ENCODE measurements at regions not wholly inside any gene's neighbourhood (a gene's known extent, or its start where the extent isn't known, plus 50 kb on each side); places are given as distances from the start of the nearest gene placed in this dataset.
"Not testable (repeated sequence)": the region's sequence is repeated elsewhere in the genome, so short reads cannot be mapped to it uniquely, and the experiment has no call there.

GRCh38 chrX:45571453-45571852 lies 370.8 kb upstream of the DIPK2B start:
- no peak for DNase-seq (ENCODE audit: low read depth)

DNA sequence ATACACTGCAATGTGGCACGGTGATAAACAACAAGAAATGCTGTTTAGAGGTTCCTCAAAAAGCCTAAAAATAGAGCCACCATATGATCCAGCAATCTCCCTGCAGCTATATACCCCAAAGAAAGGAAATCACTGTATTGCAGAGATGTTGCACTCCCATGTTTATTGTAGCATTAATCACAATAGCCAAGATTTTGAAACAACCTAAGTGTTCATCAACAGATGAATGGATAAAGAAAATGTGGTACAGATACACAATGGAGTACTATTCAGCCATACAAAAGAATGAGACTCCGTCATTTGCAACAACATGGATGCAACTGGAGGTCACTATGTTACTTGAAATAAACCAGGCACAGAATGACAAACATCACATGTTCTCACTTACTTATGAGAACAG lies 365.8 kb upstream of the DIPK2B start:
- no peak for DNase-seq (ENCODE audit: low read depth)

GRCh38 chrX:45557387-45557786 lies 356.7 kb upstream of the DIPK2B start:
- DNase-seq (ENCODE audit: low read depth): no peak

GRCh38 chrX:45554736-45555135 lies 354.1 kb upstream of the DIPK2B start:
- no peak for DNase-seq (ENCODE audit: low read depth)

DNA sequence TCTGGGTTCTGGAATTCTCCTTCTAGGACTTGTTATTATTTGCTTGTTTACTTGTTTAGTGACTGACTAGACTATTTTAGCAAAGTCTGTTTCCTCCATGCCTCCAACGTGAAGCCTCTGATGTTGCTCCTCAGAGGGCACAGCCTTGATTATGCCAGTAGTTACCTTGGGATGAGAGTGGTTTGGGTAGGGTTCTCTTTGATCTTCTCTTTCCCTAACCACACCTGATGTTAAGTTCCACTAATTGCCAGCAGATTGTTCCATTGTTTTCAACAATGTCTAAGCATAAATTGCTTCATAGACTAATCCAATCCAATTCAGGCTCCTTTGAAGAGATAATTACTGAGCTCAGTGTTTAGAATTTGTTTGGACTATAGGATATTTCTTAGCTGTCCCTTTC lies 352.7 kb upstream of the DIPK2B start:
- no peak for DNase-seq (ENCODE audit: low read depth)

DNA sequence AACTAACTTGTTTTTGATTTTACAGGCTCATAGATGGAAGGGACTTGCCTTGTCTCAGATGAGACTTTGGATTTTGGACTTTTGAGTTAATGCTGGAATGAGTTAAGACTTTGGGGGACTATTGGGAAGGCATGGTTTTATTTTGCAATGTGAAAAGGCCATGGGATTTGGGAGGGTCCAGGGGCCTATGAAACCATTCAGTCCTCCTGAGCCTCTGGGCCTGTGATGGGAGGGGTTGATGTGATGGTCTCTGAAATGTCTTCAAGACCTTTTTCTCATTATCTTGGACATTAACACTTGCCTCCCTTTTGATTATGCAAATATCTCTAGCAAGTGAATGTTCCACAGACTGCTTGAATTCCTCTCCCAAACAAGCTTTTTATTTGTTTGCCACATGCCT lies 346.0 kb upstream of the DIPK2B start:
- DNase-seq (ENCODE audit: low read depth): not testable (repeated sequence)

- DNase-seq (ENCODE audit: low read depth): no peak
These were observed 339.5 kb upstream of the DIPK2B start for GRCh38 chrX:45540181-45540580.

DNA sequence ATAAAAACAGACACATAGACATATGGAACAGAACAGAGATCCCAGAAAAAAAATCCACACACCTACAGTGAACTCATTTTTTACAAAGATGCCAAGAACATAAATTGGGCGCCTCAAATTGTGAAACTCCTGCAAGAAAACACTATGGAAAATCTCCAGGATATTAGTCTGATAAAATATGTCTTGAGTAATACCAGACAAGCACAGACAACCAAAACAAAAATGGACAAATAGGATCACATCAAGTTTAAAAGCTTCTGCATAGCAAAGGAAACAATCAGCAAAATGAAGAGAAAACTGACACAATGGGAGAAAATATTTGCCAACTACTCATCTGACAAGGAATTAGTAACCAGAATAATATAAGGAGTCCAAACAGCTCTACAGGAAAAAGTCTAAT lies 337.3 kb upstream of the DIPK2B start:
- DNase-seq (ENCODE audit: low read depth): no peak

DNA sequence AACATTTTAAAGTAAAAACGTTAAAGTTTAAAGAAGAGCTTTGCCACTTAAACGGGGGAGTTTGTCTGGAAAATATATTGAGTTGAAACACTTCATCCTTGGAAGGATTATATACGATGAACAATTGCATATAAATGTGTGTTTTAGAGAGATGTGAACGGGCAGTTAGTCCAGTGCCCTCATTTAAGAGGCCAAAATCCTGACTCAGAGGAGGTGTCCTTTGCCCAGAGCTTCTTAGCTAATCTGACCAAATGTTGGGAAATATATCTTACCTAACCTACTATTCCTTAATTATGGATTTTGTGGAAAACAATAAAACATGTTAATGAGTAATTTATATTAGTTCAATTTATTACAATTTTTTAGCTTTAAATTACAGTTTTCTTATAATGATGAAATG lies 327.2 kb upstream of the DIPK2B start:
- no peak for DNase-seq (ENCODE audit: low read depth)

DNA sequence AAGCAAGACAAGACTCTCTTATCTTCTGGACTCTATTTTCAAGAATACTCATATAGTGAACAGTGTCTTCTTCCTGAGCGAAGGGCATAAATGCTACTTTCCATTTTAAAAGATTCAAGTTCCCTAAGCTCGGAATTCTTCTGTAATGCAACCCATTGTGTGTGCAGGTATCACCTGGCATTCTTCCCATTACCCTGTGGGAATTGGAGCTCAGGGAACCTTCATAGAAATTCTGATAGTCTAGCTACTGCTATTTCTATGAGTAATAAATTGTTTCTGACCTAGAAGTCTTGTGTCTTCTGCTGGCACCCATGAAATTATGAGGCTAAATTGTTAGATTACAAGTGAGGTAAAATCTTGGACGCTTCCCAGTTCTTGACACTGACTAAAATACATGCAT lies 324.1 kb upstream of the DIPK2B start:
- no peak for DNase-seq (ENCODE audit: low read depth)

- no peak for DNase-seq (ENCODE audit: low read depth)
These were observed 323.6 kb upstream of the DIPK2B start for GRCh38 chrX:45524296-45524695.

DNA sequence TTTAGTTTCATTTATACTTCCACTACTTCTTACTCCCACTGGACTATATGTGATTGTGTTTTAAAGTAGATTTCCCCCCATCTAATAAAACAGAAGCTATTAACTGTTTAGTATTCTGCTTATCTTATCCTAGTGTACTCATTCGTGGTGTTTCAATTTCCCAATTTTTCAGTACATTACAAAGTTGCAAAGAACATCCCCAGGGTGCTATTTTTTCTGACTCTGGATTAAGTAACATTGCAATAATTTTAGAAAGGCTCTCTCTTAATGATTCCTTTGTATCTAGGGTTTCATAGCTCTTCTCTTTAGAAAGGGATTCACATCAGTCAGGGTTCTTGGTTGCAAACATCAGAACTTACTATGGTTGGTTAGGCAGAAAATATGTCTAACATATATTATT lies 317.9 kb upstream of the DIPK2B start:
- no peak for DNase-seq (ENCODE audit: low read depth)

- no peak for DNase-seq (ENCODE audit: low read depth)
These were observed 316.7 kb upstream of the DIPK2B start for GRCh38 chrX:45517090-45517973.

GRCh38 chrX:45515262-45516215 lies 314.9 kb upstream of the DIPK2B start:
- DNase-seq (ENCODE audit: low read depth): no peak

DNA sequence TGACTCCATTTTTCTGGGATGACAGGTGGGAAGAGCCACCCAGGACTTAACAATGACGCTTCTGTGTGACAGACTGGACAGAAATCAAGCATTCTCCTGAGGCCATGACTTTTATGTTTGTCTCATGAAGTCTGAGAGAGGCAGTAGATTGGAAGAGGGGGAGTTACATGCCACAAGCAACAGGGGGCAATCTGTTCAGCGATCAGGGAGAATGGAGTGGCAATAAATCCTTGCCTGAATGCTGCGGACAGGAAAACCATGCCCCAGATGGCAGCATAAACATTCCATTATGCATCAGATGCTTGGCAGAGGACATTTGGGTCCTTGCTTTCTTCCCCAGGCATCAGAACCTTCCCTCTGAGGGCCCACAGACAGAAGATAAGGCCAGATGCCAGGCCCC lies 312.4 kb upstream of the DIPK2B start:
- no peak for DNase-seq (ENCODE audit: low read depth)

GRCh38 chrX:45508454-45508853 lies 307.8 kb upstream of the DIPK2B start:
- DNase-seq (ENCODE audit: low read depth): no peak

- DNase-seq (ENCODE audit: low read depth): no peak
These were observed 305.6 kb upstream of the DIPK2B start for GRCh38 chrX:45506149-45506730.

DNA sequence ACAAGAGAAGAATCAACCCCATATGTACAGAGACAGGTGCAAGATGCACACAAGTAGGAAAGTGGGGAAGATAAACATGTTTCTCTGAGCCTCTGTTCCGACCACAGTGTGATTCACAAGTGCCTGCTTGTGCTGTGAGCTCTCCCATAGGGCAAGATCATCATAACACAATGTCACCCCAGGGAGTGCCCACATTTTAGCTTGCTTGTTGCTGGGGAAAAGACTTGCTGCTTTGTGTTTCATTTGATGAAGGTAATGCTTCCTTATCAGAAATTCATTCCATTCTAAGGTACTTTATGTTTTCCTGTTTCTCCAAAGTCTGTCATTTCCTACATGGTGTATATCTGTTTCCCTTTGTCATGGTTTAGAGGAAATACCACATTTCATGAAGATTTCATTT lies 304.5 kb upstream of the DIPK2B start:
- no peak for DNase-seq (ENCODE audit: low read depth)

DNA sequence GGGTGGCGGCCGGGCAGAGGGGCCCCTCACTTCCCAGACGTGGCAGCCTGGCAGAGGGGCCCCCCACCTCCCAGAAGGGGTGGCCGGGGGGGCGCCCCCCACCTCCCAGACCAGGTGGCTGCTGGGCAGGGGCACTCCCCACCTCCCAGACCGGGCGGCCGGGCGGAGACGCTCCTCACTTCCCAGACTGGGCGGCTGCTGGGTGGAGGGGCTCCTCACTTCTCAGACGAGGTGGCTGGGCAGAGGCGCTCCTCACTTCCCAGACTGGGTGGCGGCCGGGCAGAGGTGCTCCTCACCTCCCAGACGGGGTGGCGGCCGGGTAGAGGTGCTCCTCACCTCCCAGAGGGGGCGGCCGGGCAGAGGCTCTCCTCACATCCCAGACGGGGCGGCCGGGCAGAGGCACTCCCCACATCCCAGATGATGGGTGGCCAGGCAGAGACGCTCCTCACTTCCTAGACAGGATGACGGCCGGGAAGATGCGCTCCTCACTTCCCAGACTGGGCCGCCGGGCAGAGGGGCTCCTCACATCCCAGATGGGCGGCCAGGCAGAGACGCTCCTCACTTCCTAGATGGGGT lies 303.2 kb upstream of the DIPK2B start:
- not testable (repeated sequence) for DNase-seq (ENCODE audit: low read depth)

- no peak for DNase-seq (ENCODE audit: low read depth)
These were observed 301.7 kb upstream of the DIPK2B start for GRCh38 chrX:45502396-45502795.

DNA sequence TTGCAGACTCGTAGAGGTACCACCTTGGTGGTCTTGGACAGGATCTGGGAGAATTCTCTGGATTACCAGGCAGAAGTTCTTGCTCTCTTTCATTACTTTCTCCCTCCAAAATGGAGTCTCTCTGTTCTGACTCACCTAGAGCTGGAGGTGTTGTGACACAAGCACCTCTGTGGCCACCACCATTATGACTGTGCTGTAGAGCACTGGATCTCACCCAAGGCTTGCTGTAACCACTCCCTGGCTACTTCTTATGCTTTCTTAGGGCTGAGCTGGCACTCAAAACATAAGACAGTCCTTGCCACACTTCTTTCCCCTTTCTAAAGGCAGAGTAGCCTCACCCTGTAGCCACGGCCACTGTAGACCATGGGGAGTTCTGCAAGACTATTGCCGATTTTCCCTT lies 296.6 kb upstream of the DIPK2B start:
- DNase-seq (ENCODE audit: low read depth): no peak

DNA sequence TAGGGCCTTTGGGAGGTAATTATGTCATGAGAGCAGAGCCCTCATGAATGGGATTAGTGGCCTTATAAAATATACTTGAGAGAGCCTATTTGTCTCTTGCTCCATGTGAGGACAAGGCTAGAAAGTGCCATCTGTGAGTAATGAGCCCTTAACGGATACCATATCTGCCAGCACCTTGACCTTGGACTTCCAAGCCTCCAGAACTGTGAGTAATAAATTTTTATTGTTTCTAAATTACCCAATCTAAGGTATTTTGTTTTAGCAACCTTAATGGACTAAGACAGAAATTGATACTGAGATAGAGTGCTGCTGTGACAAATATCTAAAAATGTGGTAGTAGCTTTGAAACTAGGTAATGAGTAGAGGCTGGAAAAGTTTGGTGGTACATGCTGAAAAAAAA lies 285.0 kb upstream of the DIPK2B start:
- no peak for DNase-seq (ENCODE audit: low read depth)
